GM18867 (cell line): ENCODE measurements at regions not wholly inside any gene's neighbourhood (a gene's known extent, or its start where the extent isn't known, plus 50 kb on each side); places are given as distances from the start of the nearest gene placed in this dataset.
A peak's percentile ranks its signal among the peaks of the same experiment; 100 is the strongest.

ENCODE experiments used
- ATAC-seq: cut with Tn5 transposase; IDR thresholded peaks from one replicate; pipeline ENCODE4 v1.9.1; 2021; ENCODE audit warnings: mild to moderate bottlenecking, moderate library complexity; ENCODE audit not compliant: unreplicated experiment

DNA sequence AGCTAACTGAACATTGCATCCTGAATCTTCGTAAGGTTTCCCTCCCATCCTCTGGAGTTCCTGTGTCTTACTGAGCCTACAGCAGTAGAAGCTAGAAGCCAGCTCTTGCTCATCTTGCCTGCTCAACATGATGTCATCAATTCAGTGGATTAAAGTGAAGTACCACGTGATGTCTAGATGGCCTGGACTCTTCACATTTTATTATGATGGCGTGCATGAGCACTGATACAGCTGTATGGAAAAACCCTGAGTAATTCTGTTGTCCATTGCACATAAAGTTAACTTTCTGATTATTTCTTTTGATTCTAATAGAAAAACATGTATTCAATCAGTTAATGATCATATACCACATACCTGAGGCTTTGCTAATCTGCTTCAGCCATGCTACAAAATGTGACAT, 2387.7 kb upstream of the TENM3 start:
- no peak for ATAC-seq

DNA sequence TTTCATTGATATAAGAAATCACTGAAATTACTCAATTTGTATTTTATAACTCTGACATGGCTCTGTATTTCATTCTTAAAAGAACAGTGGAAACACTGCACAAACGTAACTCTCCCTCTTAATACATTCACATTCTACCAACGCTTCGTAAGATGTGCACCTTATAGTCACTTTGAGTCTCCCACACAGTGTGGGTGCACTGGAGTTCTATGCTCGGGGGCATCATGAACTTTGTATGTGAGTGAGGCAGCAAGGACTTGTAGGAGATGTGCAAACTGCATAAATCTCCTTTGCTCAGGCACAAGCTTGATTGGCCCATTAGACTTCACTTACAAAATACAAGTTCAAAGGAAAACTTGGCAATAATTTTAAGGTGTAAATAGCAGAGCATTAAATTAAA, 2385.0 kb upstream of the TENM3 start:
- ATAC-seq: no peak

DNA sequence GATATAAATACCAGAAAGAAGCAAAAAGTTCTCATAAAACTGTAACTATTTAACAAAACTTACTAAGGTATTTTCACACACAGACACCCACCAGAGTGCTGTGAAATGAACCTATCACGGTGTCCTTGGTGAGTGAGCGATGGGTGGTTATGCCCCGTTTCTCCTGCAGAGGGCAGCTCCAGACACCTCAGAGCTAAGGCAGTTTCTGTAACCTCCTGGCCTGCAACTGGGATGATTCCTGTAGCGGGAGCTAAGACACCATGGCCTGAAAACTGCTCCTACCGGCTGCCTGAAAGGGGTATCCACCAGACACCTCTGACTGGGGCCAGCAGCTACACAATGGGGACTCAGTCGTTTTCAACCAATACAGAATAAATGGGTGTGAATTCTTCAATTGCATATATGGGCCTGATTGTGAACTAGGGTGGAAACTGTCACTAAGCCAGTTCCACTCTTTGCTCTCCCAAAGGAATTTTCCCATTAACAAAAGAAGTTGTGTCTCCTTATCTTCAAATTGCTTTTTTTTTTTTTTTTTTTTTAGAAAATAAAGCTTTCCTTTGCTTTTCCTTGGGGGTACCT, 2375.8 kb upstream of the TENM3 start:
- peak; percentile 92 for ATAC-seq

DNA sequence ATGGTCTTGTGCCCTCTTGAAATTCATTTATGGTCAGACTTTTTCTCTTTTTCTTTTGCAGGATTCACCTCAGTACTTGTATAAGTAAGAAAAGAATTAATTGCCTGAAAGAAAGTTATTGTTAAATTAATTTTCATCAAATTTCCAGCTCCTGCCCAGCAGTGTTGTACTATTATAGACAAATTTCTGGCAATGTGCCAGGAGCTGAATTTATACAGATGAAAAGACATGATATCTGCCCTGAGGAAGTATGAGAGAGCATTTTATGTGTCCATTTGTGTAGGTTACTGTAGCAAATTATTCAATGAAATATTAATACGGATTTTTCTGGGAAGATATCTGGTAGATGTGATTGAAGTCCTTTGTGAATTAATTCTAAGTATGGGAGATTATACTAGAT, 2371.5 kb upstream of the TENM3 start:
- ATAC-seq: no peak

DNA sequence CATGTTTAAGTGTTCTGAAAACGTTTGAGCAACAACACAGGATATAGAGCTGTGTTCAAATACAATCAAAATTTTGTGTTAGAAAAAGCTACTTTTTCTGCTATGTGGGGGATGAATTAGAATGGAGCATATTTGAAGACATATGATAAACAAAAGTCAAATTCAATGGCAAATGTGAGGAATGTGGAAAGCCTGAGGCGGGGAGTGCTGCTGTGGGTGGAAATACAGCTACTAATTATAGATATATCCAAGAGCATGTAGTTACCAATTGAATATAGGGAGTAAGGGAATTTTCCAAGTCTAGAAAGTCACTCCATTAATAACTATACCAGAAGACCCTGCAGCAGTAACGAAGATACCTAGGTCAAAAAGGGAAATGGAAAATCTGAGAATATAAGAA, 2370.4 kb upstream of the TENM3 start:
- ATAC-seq: no peak

DNA sequence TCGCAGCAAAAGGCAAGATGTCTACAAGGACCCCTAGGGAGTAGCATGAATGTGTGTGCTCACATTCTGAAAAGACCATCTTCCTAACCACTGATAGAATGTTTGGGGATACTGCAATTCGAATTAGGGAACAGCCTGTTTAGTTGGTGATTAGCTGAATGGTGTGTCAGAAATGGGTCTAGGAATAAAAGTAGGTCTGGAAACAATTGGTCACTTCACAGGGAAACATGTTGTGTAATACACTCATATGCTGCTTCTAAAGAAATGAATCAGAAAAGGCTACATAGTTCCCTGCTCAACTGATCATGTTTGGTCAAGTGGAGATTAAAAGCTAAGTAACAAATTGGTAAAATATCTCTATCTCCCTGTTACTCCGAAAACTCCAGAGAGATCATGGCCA, 2362.4 kb upstream of the TENM3 start:
- no peak for ATAC-seq

DNA sequence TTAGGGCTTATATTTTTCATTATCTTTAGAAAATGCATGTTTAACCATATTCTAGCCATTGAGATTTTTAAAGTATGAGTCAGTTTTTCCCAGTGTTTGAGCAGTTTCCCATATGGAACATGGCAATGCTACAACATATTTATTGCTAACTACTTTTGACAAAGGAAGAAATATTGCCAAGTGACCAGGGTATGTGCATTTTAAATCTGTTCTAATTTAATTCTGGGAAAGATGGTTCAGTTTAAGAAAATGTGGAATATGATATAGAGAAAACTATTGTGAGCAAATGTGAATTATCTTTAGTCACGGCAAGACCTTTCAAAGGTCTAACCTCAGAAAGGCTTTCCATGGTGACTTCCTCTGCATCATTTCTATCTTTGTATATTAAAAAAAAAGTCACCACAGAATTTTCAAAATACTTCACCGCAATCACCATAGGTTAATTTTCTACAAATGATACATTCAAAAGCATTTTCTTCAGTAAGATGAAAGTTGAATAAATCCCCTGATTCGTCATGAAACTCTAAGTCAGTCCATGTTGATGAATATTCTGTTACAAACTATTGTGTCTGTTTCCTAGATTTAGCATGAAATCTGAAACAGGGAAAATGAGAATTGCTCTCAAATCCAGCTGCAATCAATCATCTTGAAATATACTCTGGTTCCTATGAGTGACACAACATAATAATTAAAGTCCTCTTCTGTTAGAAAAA, 2349.0 kb upstream of the TENM3 start:
- no peak for ATAC-seq

DNA sequence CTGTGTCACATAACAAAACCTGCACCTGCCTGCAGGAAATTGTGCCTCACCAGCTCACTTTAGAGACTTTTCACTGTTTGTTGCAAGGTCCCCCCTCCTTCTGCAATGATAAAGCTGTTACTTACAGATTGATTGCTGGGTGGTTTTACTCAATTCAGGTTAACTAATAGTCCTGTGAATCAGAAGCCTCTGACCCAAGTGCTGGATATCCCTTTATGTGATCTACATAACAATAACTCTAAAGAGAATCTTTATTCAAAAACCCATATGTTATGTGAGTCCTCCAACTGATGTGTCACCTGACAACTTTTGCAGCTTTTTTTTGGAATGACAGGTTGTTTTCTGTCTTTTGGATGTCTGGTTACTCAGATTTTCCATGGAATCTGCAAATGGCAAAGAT, 2323.6 kb upstream of the TENM3 start:
- no peak for ATAC-seq

DNA sequence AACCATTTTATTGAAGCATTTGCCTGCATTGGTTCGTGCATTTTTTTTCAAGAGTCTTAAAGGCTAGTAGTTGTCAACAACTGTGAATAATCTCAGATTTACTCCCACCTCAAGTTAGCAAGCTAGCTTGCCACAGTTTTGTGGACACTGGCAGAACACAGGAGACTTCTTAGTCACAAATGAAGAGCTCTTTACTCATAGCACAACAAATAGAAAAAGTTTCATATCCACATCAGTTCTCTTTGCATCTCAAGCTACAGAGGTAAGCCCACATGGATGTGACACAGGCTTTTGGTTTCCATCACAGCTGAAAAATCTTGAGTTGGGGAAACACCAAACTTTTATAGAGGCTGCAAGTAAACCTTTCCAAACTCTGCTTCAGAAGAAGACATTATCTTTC, 2315.7 kb upstream of the TENM3 start:
- ATAC-seq: no peak

DNA sequence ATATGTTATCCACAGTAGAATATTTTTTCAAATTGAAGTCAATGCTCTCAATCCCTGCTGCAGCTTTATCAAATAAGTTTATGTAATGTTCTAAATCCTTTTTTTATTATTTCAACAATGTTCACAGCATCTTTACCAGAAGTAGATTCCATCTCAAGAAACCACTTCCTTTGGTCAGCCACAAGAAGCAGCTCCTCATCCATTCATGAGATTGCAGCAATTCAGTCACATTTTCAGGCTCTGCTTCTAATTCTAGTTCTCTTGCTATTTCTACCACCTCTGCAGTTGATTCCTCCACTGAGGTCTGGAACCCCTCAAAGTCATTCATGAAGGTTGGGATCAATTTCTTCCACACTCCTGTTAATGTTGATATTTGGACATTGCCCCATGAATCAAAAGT, 2301.3 kb upstream of the TENM3 start:
- no peak for ATAC-seq

DNA sequence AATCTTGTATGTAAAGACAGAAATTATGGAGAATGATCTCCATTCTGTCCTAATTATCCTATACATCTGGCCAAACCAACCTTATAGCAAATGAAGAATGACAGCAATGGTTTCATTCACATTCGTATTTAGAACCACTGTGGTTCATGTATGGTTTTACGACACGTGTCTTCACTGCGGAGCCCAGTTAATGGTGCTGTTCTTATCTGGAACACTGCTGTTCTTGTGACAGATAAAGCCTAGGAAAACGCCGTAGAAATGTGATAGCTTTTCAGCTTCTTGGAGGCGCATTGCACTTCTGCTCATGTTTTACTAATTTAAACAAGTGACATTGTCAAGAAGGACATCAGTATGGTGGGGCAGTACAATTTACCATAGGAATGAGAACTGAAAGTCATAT, 2266.4 kb upstream of the TENM3 start:
- ATAC-seq: no peak

DNA sequence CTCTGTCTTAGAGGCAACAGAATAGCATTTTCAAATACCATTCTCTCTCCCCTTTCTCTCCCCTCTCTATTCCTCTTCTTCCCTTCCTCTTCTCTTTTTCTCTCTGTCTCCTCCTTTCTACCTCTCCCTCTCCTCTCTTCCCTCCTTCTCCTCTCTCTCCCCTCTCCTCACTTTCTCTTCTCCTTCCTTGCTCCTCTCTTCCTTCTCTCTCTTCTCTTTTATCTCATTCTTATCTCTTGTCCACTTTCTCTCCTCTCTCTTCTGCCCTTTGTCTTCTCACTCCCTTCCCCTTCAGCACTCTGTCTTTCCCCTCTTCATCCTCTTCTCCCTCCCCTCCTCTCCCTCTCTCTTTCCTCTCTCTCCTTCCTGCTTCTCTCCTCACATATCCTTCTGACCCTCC, 2265.8 kb upstream of the TENM3 start:
- ATAC-seq: no peak

DNA sequence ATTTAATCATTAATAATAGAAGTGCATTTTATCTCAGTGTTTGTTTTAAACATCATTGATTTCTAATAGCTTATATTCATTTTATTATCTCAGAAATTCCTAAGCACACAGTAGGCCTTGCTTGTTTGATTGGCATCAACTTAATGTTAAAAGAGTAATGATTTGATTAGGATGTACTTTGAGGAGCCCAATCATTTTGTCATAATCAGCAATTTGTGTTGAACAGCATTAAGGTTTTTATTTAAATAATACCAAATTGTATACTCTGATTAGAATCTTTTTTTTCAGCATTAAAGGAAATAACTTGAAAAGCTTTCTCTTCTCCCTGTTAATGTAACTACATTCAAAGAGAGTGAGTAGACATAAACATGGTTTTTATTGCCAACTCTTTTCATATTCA, 2262.0 kb upstream of the TENM3 start:
- ATAC-seq: no peak

DNA sequence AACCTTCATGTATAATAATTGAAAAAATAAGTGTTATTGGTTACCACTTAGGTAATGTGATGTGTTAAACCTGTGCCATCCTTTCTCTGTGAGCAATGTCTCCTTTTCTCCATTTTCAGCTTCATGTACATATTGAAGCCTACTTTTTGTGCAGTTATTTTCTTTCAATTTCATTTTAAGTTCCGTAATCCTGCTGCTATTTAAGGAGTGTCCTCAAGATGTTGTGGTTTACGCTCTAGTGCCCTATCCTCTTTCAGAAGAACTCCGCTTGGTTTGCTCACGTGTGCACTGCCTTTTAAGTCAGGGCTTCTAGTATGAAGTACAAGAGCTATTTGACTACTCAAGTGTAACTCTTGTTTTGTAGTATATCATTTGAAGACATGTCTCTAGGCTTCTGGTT, 2253.2 kb upstream of the TENM3 start:
- ATAC-seq: no peak

DNA sequence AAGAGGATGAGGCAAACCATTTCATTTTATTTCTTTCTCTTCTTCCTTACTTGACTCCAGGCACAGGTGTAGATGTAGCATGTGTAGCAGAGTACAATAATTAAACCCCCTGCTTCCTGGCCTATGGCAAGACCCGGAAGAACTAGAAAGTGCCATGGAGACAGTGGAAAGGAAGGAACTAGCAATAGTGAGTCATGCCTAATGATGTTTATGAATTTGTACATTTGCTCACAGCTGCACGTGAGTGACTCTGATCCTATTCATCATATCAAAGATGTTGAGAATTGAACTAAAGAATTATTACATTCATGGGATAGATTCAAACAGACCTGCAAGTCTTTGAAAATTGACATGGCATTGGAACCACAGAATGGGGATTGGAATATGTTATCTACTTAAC, 2233.9 kb upstream of the TENM3 start:
- ATAC-seq: no peak

DNA sequence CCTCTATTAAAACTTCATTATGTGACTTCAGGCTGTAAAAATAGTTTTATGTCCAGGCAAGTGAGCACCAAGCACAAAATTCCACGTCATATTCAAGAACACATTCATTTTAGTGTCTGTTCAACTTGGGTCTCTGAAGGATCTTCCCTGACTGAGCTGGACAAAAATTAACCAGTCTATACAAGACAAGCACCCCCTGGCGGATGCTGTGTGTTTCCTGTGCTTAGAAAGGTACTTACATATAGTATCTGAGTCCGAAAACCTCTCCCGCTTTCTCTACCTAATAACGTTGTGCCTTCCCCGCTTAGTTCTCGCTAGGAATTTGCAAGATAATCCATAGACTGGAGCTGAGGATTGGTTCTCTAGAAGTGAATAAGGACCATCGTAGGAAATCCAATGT, 2214.5 kb upstream of the TENM3 start:
- ATAC-seq: no peak

DNA sequence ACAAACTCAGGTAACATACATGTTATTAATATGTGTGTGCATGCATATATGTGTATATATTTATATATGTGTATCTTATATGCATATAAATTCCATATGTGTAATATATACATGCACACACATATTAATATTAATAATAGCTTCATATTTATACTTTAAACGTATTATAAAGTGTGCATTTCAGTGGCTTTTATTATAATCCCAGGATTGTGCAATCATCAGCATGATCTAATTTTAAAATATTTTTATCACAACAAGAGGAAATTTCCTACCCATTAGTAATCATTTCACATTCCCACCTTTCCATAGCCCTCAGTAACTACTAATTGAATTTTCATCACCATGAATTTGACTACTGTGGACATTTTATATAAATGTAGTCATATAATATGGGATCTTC, 2211.9 kb upstream of the TENM3 start:
- no peak for ATAC-seq

DNA sequence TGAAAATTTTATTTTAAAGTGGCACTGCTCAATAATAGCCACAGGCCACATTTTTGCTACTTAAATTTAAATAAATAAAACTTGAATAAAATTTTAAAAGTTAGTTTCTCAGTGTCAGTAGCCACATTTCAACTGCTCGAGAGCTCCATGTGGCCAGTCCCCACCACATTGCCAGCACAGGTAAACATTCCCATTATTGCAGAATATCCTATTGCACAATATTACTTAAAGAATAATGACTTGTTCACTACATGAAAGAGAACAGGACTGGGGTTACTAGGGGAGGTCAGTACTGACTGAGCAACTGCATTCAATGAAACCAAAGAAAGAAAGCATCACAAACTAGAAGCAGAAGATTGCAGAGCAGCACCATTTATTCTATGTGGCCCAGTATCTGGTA, 2201.6 kb upstream of the TENM3 start:
- no peak for ATAC-seq

DNA sequence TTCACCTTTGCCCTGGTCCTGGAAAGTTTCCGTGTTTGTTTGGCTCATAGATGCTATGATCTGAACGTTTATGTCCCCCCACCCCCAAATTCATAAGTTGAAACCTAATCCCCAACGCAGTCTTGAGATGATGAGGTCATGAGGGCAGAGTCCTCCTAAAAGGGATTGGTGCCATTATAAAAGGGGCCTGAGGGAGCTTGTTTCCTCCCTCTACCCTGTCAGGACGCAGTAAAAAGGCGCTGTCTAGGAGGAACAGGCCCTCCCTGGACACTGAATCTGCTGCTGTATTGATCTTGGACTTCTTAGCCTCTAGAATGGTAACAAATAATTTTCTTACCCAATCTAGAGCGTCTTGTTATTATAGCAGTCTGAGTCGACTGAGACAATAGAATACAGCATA, 2190.6 kb upstream of the TENM3 start:
- ATAC-seq: no peak

DNA sequence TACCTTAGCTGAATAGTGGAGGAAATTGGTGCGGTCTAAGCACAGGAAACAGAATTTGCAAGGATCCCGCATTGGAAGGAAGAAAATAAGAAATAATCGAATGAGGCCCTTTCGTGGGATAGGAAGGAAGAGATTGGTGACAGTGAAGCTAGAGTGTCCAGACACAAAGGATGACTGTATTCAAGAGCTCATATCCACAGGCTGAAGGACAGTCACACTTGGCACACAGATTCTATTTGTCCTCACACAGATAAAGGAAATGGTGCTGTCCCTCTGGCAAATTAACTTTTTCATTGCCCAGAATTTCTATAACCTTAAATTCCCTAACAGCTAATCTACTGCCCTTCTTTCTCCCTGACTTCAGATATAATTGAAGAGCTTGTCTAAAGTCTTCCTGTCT, 2188.9 kb upstream of the TENM3 start:
- no peak for ATAC-seq

DNA sequence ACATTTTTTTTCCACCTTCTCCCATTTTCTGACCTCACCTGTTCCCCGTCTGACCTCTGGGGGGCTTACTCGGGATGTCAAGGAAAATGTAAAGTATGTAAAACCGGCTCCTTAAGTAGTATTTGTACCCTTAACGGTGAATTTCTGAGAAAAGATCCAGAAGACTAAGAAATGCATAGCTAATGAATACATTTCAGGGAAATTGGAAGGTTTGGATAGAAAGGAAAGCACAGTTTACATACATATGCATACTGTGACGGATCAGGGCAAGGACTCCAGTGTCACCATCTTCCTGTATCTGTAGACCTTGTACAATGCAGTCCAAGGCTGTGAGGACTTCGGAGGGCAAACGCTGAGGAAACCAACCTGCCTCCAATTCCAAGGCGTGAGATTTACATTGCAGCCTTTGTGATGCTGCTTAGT, 2185.9 kb upstream of the TENM3 start:
- no peak for ATAC-seq

DNA sequence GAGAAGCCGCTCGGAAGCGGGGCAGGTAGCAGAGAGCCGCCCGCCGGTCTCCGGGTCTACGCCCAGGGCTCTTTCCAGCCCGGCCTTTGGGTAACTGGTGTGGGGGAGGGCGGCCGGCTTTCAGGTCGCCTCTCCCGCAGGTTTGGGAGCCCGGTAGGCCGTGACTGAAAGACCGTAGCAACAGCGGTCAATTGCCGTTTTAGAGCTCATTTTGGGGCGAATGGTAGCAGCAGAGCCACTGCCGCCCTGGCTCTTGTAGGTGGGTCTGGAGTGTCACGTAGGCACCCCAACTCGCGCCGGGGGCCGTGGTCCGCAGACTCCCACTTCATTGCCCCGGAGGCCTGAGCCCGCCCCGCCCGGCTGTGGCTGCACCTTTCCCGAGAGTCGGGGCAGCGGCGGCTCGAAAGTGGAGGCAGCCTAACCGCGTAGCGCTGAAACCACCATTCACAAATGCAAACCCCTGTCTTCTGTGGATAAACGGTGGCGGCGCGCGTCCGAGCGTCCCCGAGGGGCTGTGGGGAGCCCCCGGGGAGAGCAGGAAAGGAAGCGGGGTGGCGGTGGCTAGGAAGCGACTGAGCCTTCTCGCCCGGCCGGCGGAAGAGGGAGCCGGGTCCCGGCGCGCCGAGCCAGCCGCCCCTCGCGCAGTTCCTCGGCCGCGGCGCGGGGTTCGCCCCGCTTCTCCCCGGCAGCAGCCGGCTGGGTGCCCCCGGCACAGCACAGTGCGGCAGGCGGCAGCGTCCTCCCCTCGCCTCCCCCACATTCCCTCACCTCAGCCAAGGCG, 2185.1 kb upstream of the TENM3 start:
- ATAC-seq: no peak
